ENCODE measurements at regions not wholly inside any gene's neighbourhood (a gene's known extent, or its start where the extent isn't known, plus 50 kb on each side); places are given as distances from the start of the nearest gene placed in this dataset.

- no peak for DNase-seq
These were observed 335.8 kb downstream of the EPHA7 start for GRCh38 chr6:93083337-93084230.

DNA sequence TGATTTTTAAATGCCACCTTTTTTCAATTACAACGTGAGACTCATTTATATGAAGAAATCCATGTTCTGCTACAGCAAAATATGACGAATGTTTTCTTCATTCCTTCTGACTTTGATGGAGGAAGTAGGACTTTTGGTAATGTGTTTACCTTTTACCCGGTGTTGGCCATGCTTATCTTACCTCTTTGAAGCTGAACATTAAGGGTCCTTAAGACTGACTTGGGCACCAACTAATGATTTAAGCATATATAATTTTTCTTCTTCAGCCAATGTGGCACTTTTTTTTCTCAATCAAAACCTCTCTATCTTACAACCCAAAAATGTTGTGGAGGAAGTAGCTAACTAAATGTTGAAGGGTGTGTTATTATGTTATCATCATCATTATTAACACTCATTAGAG is 337.5 kb downstream of the EPHA7 start:
- DNase-seq: no peak

GRCh38 chr6:93079061-93079460 is 340.3 kb downstream of the EPHA7 start:
- DNase-seq: no peak

GRCh38 chr6:93073811-93074210 is 345.5 kb downstream of the EPHA7 start:
- DNase-seq: no peak

DNA sequence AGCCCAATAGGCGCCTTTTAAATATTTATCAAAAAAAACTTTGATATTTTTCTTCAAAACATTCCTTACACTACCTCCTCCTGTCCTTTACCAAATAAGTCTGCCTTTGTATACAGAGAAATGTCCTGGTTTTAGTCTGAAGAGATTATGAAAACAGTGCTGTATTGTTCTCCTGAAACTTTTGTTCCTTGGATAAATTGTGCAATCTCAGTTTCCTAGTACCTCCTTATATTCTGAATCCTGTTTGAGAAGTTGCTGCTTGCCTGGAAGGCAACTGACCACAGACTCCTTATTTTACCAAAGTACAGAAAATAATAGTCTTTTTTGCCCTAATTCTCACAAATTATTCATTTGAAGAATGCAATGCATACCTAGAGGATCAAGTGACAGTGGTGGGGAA is 349.5 kb downstream of the EPHA7 start:
- DNase-seq: no peak

DNA sequence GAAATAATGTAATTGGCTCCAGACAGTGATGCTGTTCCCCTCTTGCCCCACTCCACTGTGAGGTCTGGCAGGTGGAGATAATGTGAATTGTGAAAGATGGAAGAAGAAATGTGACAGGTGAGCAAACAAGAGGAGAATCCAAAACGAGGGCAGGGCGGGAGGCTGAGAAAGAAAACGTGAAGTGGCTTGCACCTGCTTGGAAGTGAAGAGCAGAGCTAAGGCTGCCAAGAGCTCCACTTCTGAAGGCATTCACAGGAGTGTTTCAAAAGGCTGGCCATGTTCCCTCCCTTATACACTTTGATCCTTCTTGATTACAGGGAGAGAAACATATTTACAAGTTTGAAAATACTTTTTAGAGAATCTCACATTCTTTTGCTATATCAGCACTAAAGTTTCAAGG is 359.4 kb downstream of the EPHA7 start:
- no peak for DNase-seq

GRCh38 chr6:93057584-93057983 is 361.8 kb downstream of the EPHA7 start:
- no peak for DNase-seq

- no peak for DNase-seq
These were observed 371.0 kb downstream of the EPHA7 start for GRCh38 chr6:93048381-93048780.

DNA sequence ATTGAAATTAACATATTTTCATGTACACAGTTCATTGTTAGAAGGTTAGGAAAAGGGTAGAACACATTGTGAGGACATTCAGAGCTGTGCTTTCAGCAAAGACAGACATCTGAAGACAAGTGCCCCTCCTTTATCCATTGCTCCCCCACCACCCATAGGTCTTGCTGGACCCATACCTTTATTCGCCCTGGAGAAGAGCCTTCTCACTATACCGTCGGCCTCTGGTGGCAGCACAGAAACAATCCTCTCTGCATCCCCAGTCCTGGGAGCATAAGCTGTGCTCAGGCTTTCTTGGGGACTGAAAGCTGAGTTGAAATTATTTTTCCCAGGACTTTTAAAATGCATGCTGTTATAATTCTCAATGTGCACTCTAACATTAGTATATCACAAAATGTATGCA is 372.3 kb downstream of the EPHA7 start:
- DNase-seq: no peak

DNA sequence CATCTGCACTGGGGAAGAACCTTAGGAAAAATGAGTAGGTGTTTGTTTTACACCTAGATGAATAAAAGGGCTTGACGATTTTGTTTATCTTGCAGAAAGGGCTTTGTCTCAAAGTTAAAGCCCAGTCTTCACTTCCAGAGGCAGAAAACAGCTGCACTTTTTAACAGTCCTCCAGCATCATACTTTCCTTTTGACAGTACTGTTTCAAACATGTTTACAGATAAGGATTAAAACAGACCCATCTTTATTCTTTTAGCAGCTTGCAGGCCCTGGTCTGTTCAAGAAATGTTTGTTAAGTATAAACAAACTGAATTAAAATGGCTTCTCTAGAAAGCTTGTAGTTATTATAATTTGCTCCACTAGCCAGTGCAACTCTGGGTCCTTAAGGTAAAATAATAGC is 374.2 kb downstream of the EPHA7 start:
- DNase-seq: no peak

DNA sequence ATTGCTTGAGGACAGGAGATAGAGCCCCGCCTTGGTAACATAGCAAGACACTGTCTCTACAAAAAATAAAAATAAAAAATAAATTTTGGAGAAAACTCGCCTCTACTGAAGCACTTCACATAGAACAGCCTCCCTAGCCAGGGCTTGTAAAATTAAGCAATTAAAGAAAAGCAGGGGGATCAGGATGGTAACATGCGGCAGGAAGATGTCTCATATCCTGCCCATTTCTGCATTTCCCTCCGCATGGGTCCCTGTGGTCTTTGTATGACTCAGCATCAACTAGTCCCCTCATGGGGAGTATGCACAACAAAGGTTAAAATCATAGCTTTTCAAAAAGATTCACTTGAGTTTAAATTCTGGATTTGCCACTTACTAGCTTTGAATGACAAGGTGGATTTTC is 379.0 kb downstream of the EPHA7 start:
- no peak for DNase-seq

- DNase-seq: no peak
These were observed 382.5 kb downstream of the EPHA7 start for GRCh38 chr6:93036835-93037234.

- DNase-seq: no peak
These were observed 383.6 kb downstream of the EPHA7 start for GRCh38 chr6:93035756-93036155.

- peak in 5 of 58 donors; percentile 3 to 23 (median 13) for DNase-seq
These were observed 398.0 kb downstream of the EPHA7 start for GRCh38 chr6:93021235-93021915.

DNA sequence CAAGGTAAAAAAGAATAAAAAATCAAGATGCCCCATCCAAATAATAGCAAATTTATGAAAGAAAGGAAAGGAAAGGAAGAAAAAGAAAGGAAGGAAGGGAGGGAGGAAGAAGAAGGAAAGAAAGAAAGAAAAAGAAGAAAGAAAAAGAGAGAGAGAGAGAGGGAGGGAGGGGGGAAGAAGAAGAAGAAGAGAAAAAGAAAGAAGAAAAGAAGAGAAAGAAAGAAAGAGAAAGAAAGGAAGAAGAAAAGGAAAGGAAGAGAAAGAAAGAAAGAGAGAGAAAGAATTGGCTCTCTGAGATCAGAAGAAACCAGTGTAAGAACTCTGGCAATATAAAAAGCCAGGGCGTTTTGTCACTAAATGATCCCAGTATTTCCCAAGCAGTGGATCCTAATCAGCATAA is 401.7 kb downstream of the EPHA7 start:
- DNase-seq: no peak

GRCh38 chr6:93017213-93017612 is 402.1 kb downstream of the EPHA7 start:
- no peak for DNase-seq

- DNase-seq: no peak
These were observed 406.3 kb downstream of the EPHA7 start for GRCh38 chr6:93013054-93013453.

- DNase-seq: no peak
These were observed 411.0 kb downstream of the EPHA7 start for GRCh38 chr6:93008375-93008774.

GRCh38 chr6:92989656-92990055 is 429.7 kb downstream of the EPHA7 start:
- DNase-seq: no peak

GRCh38 chr6:92979281-92979680 is 440.1 kb downstream of the EPHA7 start:
- no peak for DNase-seq

DNA sequence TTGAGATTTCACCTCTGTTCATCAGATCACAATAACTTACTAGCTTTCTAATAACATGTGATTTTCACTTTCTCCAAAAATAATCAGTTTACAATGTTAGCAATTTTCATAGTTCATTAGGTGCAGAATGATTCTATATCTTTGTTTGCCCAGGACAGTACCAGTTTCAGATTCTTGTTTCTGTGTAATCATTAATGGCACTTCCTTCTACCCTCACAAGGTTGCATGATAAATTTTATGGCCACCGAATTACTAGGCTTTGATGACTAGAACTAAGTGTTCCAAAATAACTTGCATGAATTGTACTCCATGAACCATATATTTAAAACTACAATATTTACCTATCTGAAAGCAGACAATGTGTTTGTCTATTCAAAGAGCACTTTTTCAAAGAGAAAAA is 442.3 kb downstream of the EPHA7 start:
- DNase-seq: no peak

DNA sequence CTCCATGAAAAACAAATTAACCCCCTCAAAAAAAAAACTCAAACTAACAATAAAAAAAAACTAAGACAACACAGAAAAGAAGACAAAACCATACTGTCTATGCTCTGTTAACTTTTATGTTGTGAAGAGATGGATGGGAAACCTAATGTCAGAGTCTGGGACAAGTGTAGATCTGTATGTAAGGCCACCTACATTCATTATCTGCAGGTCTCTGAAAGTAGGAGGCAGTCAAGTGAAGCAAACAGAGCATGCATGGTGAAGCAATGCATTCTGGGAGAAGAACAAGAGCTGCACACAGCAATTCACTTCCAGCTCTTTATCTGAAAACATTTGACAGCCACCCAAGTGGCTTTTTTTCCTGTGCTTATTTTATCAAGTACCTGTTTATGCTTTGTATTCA is 452.0 kb downstream of the EPHA7 start:
- no peak for DNase-seq

GRCh38 chr6:92962846-92963245 is 456.5 kb downstream of the EPHA7 start:
- no peak for DNase-seq

Measured in anterior cingulate cortex (tissue), 58 donors.